ENCODE measurements at regions not wholly inside any gene's neighbourhood (a gene's known extent, or its start where the extent isn't known, plus 50 kb on each side); places are given as distances from the start of the nearest gene placed in this dataset.

DNA sequence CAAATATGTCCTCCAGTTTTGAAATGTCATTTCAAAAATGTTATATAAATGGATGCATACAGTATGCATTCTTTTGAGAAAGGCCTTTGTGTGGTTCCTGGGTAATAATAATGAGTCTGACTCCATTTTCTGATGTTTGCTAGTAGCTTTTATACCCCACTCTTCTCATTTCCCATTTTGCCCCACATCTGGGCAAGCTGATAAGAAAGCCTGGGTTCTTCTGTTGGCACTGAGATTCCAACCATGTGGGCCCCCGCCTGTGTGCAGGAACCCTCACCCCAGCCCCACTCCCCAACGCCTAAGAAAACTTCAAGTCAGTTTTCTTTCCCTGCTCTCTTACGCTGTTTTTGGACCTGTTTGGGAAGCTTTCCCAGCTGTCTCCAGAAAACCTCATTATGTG, 89.4 kb downstream of the SNX18 start:
- no peak for TF ChIP-seq POLR2A (IDR thresholded peaks at IDR 0.05)
- TF ChIP-seq, protein P1, sequence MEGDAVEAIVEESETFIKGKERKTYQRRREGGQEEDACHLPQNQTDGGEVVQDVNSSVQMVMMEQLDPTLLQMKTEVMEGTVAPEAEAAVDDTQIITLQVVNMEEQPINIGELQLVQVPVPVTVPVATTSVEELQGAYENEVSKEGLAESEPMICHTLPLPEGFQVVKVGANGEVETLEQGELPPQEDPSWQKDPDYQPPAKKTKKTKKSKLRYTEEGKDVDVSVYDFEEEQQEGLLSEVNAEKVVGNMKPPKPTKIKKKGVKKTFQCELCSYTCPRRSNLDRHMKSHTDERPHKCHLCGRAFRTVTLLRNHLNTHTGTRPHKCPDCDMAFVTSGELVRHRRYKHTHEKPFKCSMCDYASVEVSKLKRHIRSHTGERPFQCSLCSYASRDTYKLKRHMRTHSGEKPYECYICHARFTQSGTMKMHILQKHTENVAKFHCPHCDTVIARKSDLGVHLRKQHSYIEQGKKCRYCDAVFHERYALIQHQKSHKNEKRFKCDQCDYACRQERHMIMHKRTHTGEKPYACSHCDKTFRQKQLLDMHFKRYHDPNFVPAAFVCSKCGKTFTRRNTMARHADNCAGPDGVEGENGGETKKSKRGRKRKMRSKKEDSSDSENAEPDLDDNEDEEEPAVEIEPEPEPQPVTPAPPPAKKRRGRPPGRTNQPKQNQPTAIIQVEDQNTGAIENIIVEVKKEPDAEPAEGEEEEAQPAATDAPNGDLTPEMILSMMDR (IDR thresholded peaks at IDR 0.05): no peak
- TF ChIP-seq POLR2AphosphoS5 (IDR thresholded peaks at IDR 0.05): no peak

Measured in suprapubic skin (tissue), 4 donors.